ENCODE measurements at regions not wholly inside any gene's neighbourhood (a gene's known extent, or its start where the extent isn't known, plus 50 kb on each side); places are given as distances from the start of the nearest gene placed in this dataset.

DNA sequence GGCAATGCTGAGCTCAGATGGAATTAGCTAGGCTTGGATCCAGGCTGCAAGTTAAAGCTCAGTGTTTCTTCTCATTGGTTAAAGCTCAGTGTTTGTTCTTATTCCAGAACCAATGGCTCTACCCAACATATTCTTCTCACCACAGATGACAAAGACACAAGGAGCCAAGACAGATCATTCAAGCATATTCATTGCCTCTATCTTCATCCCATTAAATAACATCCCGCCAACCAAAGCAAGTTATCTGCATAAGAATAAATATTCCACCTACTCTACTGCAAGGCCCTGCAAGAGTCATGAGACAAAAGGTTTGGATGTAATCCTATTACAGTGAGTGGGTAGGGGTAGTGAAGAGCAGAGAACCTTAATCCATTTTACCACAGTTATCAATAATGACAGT lies 766.5 kb downstream of the C4orf33 start:
- TF ChIP-seq, protein P1, sequence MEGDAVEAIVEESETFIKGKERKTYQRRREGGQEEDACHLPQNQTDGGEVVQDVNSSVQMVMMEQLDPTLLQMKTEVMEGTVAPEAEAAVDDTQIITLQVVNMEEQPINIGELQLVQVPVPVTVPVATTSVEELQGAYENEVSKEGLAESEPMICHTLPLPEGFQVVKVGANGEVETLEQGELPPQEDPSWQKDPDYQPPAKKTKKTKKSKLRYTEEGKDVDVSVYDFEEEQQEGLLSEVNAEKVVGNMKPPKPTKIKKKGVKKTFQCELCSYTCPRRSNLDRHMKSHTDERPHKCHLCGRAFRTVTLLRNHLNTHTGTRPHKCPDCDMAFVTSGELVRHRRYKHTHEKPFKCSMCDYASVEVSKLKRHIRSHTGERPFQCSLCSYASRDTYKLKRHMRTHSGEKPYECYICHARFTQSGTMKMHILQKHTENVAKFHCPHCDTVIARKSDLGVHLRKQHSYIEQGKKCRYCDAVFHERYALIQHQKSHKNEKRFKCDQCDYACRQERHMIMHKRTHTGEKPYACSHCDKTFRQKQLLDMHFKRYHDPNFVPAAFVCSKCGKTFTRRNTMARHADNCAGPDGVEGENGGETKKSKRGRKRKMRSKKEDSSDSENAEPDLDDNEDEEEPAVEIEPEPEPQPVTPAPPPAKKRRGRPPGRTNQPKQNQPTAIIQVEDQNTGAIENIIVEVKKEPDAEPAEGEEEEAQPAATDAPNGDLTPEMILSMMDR (IDR thresholded peaks at IDR 0.05) = no peak
- no peak for TF ChIP-seq POLR2A (IDR thresholded peaks at IDR 0.05)
- Histone ChIP-seq H3K9me3 (no peaks in the 10 kb centered on the region), H3K27ac (no peak overlapping the region), H3K27me3 (no peaks in the 10 kb centered on the region), H3K4me1 (no peaks in the 10 kb centered on the region), H3K36me3 (ENCODE audit: low read depth, missing control alignments) (no peaks in the 10 kb centered on the region), H3K4me3 (no peak overlapping the region)
- DNase-seq = no peak
- WGBS, 2 donors = 94 to 95% methylated on average over 1 of the region's 1 CpG
- intact Hi-C loops (cut with DNase I; ENCODE audit: low total_unique reads) = no loop called here

DNA sequence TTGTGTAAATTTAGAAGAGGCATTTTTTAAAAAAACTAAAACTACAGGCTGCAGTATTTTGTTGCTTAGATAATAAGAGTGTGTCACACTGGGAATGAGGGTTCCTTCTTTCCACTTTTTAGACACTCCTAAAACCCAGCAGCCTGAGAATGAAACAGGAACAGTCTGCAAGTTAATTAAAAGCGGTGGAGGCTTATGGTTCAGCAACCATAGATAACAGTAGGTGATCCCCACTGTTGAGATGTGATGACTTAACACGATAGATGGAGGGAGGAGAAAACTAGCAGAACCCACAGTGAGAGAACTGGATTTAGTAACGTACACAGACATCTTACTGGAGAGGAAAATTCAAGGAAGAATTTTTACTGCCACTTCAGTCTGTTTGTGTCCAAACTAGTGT lies 767.3 kb downstream of the C4orf33 start:
- intact Hi-C loops (cut with DNase I; ENCODE audit: low total_unique reads) = no loop called here
- no peak overlapping the region for H3K27ac ChIP-seq
- no peaks in the 10 kb centered on the region for H3K9me3 ChIP-seq
- DNase-seq = no peak
- WGBS, 2 donors = 65 to 77% methylated on average over 3 of the region's 3 CpGs
- TF ChIP-seq POLR2A (IDR thresholded peaks at IDR 0.05) = no peak
- TF ChIP-seq, protein P1 (IDR thresholded peaks at IDR 0.05) = no peak
- H3K27me3 ChIP-seq = no peaks in the 10 kb centered on the region
- no peaks in the 10 kb centered on the region for H3K4me1 ChIP-seq
- no peak overlapping the region for H3K4me3 ChIP-seq
- no peaks in the 10 kb centered on the region for H3K36me3 ChIP-seq (ENCODE audit: low read depth, missing control alignments)

- intact Hi-C loops (cut with DNase I; ENCODE audit: low total_unique reads) = no loop called here
- Histone ChIP-seq H3K27me3 (no peaks in the 10 kb centered on the region), H3K27ac (no peak overlapping the region), H3K9me3 (no peaks in the 10 kb centered on the region), H3K36me3 (ENCODE audit: low read depth, missing control alignments) (no peaks in the 10 kb centered on the region), H3K4me3 (no peak overlapping the region), H3K4me1 (no peaks in the 10 kb centered on the region)
- no peak for DNase-seq
- WGBS, 2 donors = 83 to 84% methylated on average over 3 of the region's 3 CpGs
- TF ChIP-seq POLR2A (IDR thresholded peaks at IDR 0.05) = no peak
- TF ChIP-seq, protein P1 (IDR thresholded peaks at IDR 0.05) = no peak
Measured at GRCh38 chr4:129883996-129884395, 788.0 kb downstream of the C4orf33 start.

- no peak for DNase-seq
- Histone ChIP-seq H3K4me3 (no peak overlapping the region), H3K4me1 (no peaks in the 10 kb centered on the region), H3K27ac (no peak overlapping the region), H3K9me3 (no peaks in the 10 kb centered on the region), H3K27me3 (no peaks in the 10 kb centered on the region), H3K36me3 (ENCODE audit: low read depth, missing control alignments) (no peaks in the 10 kb centered on the region)
- intact Hi-C loops (cut with DNase I; ENCODE audit: low total_unique reads) = no loop called here
- TF ChIP-seq, protein P1 (IDR thresholded peaks at IDR 0.05) = no peak
- no peak for TF ChIP-seq POLR2A (IDR thresholded peaks at IDR 0.05)
- WGBS, 2 donors = 84 to 85% methylated on average over 2 of the region's 2 CpGs
Measured at GRCh38 chr4:129897111-129897510, 801.2 kb downstream of the C4orf33 start.

DNA sequence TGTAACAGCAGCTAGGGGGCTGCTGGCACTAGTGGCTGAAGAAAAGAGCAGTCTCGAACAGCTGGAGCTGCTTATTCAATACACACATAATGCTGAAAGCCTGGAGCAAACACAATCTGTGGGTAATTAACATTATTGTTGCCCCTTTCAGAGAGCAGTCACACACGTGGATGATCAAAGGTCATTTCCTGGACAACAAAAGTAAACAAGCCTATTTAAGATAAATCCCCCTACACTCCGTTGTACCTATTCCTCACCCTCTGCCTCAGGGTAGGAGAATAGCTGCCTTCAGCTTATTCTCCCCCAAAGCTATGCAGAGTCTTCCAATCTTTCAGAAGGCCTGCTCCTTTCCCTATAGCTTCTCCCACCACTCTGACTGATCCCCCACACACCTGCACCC lies 803.9 kb downstream of the C4orf33 start:
- Histone ChIP-seq H3K27ac (no peak overlapping the region), H3K27me3 (no peaks in the 10 kb centered on the region), H3K4me1 (no peaks in the 10 kb centered on the region), H3K9me3 (no peaks in the 10 kb centered on the region), H3K4me3 (no peak overlapping the region), H3K36me3 (ENCODE audit: low read depth, missing control alignments) (no peaks in the 10 kb centered on the region)
- WGBS, 2 donors = 62 to 64% methylated on average over 3 of the region's 3 CpGs
- no peak for TF ChIP-seq POLR2A (IDR thresholded peaks at IDR 0.05)
- TF ChIP-seq, protein P1 (IDR thresholded peaks at IDR 0.05) = no peak
- DNase-seq = no peak
- intact Hi-C loops (cut with DNase I; ENCODE audit: low total_unique reads) = no loop called here

All from testis (tissue), 2 donors.